ENCODE measurements at regions not wholly inside any gene's neighbourhood (a gene's known extent, or its start where the extent isn't known, plus 50 kb on each side); places are given as distances from the start of the nearest gene placed in this dataset.

GRCh38 chr2:133975676-133976428 is 278.0 kb upstream of the MGAT5 start:
- TF ChIP-seq CSRNP3 (CRISPR knock-in tag; IDR thresholded peaks at IDR 0.05), result no peak
- TF ChIP-seq ZNF8 (CRISPR knock-in tag; IDR thresholded peaks at IDR 0.05), result no peak
- TF ChIP-seq POU6F1 (CRISPR knock-in tag; IDR thresholded peaks at IDR 0.05; ENCODE audit: borderline replicate concordance, low read depth), result no peak
- no peak for TF ChIP-seq ZFP3 (CRISPR knock-in tag; IDR thresholded peaks at IDR 0.05)
- TF ChIP-seq CREB5 (CRISPR knock-in tag; IDR thresholded peaks at IDR 0.05; ENCODE audit: low read depth), result no peak
- no peak for TF ChIP-seq SNAI2 (CRISPR knock-in tag; IDR thresholded peaks at IDR 0.05)
- TF ChIP-seq RARB (CRISPR knock-in tag; IDR thresholded peaks at IDR 0.05), result no peak
- no peak for TF ChIP-seq OSR1 (CRISPR knock-in tag; IDR thresholded peaks at IDR 0.05)

All from SK-N-SH treated with all-trans-retinoic acid at 6 μM for 48 hours (cell line).